ENCODE measurements at regions not wholly inside any gene's neighbourhood (a gene's known extent, or its start where the extent isn't known, plus 50 kb on each side); places are given as distances from the start of the nearest gene placed in this dataset.

- no peaks in the 10 kb centered on the region for H4K20me1 ChIP-seq (ENCODE audit: insufficient read depth)
- no peaks in the 10 kb centered on the region for H3K27me3 ChIP-seq (ENCODE audit: insufficient read depth, low read depth)
- no peaks in the 10 kb centered on the region for H3K4me1 ChIP-seq (ENCODE audit: low read depth, poor library complexity, severe bottlenecking)
- H3K27ac ChIP-seq, result no peak overlapping the region
- no peaks in the 10 kb centered on the region for H3K79me2 ChIP-seq (ENCODE audit: insufficient read depth, low read depth)
- no peak overlapping the region for H3K9ac ChIP-seq
- no peak overlapping the region for H2AFZ ChIP-seq (ENCODE audit: low read depth)
- H3K4me2 ChIP-seq, result no peak overlapping the region
- H3K4me3 ChIP-seq (IDR thresholded peaks at IDR 0.05; ENCODE audit: insufficient read depth, low read depth, low read length), result no peak overlapping the region
- no peaks in the 10 kb centered on the region for H3K36me3 ChIP-seq (ENCODE audit: insufficient read depth)
- TF ChIP-seq, protein P1, sequence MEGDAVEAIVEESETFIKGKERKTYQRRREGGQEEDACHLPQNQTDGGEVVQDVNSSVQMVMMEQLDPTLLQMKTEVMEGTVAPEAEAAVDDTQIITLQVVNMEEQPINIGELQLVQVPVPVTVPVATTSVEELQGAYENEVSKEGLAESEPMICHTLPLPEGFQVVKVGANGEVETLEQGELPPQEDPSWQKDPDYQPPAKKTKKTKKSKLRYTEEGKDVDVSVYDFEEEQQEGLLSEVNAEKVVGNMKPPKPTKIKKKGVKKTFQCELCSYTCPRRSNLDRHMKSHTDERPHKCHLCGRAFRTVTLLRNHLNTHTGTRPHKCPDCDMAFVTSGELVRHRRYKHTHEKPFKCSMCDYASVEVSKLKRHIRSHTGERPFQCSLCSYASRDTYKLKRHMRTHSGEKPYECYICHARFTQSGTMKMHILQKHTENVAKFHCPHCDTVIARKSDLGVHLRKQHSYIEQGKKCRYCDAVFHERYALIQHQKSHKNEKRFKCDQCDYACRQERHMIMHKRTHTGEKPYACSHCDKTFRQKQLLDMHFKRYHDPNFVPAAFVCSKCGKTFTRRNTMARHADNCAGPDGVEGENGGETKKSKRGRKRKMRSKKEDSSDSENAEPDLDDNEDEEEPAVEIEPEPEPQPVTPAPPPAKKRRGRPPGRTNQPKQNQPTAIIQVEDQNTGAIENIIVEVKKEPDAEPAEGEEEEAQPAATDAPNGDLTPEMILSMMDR (conservative IDR thresholded peaks at IDR 0.05; ENCODE audit: low read depth, low read length), result no peak
Observed at GRCh38 chr9:14403081-14403480, 89.1 kb upstream of the NFIB start.

DNA sequence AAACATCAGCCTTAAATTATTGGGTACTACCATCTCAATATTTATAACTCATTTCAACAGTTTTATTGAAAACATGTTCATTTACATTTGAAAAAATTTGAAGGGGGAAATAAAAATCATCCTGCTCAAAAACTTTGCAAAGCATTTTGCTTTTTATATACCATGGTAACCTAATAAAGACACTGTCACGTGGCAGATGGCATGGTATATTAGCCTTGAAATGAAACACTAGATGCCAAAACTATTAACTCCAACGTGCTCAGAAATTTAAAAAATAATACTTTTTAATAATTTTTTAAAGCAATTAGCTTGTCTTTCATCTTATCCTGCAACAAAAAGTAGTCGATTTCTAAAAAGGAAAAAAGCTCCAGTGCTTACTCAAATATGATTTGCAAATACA lies 88.6 kb upstream of the NFIB start:
- TF ChIP-seq, protein P1 (conservative IDR thresholded peaks at IDR 0.05; ENCODE audit: low read depth, low read length), result no peak
- Histone ChIP-seq H3K27me3 (ENCODE audit: insufficient read depth, low read depth) (no peaks in the 10 kb centered on the region), H3K4me2 (no peak overlapping the region), H3K4me3 (IDR thresholded peaks at IDR 0.05; ENCODE audit: insufficient read depth, low read depth, low read length) (no peak overlapping the region), H3K79me2 (ENCODE audit: insufficient read depth, low read depth) (no peaks in the 10 kb centered on the region), H3K9ac (no peak overlapping the region), H3K4me1 (ENCODE audit: low read depth, poor library complexity, severe bottlenecking) (no peaks in the 10 kb centered on the region), H4K20me1 (ENCODE audit: insufficient read depth) (no peaks in the 10 kb centered on the region), H3K36me3 (ENCODE audit: insufficient read depth) (no peaks in the 10 kb centered on the region), H2AFZ (ENCODE audit: low read depth) (no peak overlapping the region), H3K27ac (no peak overlapping the region)

- H3K4me2 ChIP-seq, result no peak overlapping the region
- no peak overlapping the region for H3K9ac ChIP-seq
- no peaks in the 10 kb centered on the region for H3K27me3 ChIP-seq (ENCODE audit: insufficient read depth, low read depth)
- H3K36me3 ChIP-seq (ENCODE audit: insufficient read depth), result no peaks in the 10 kb centered on the region
- TF ChIP-seq, protein P1 (conservative IDR thresholded peaks at IDR 0.05; ENCODE audit: low read depth, low read length), result no peak
- H3K79me2 ChIP-seq (ENCODE audit: insufficient read depth, low read depth), result no peaks in the 10 kb centered on the region
- no peak overlapping the region for H3K27ac ChIP-seq
- no peaks in the 10 kb centered on the region for H3K4me1 ChIP-seq (ENCODE audit: low read depth, poor library complexity, severe bottlenecking)
- H2AFZ ChIP-seq (ENCODE audit: low read depth), result no peak overlapping the region
- H3K4me3 ChIP-seq (IDR thresholded peaks at IDR 0.05; ENCODE audit: insufficient read depth, low read depth, low read length), result no peak overlapping the region
- H4K20me1 ChIP-seq (ENCODE audit: insufficient read depth), result no peaks in the 10 kb centered on the region
Observed at GRCh38 chr9:14401911-14402310, 88.0 kb upstream of the NFIB start.

DNA sequence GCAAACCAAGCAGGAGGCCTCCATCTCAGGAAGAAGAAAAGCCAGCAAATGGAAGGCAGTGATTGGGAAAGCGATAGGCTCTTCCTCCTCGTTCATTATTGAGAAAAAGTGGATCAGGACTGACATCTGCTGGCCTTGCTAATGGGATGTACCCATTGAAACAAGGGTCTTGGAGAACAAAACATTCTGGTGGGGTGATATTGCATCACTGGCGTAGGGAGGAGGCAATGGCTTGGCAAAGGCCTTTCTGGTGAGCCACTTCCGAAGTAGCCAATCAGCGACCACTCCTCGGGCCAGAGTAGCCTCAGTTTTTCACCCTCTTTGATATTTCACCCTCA lies 86.7 kb upstream of the NFIB start:
- Histone ChIP-seq H4K20me1 (ENCODE audit: insufficient read depth) (no peaks in the 10 kb centered on the region), H3K4me3 (IDR thresholded peaks at IDR 0.05; ENCODE audit: insufficient read depth, low read depth, low read length) (no peak overlapping the region), H3K36me3 (ENCODE audit: insufficient read depth) (no peaks in the 10 kb centered on the region), H2AFZ (ENCODE audit: low read depth) (no peak overlapping the region), H3K4me1 (ENCODE audit: low read depth, poor library complexity, severe bottlenecking) (no peaks in the 10 kb centered on the region), H3K27ac (no peak overlapping the region), H3K27me3 (ENCODE audit: insufficient read depth, low read depth) (no peaks in the 10 kb centered on the region), H3K4me2 (no peak overlapping the region), H3K9ac (no peak overlapping the region), H3K79me2 (ENCODE audit: insufficient read depth, low read depth) (no peaks in the 10 kb centered on the region)
- TF ChIP-seq, protein P1 (conservative IDR thresholded peaks at IDR 0.05; ENCODE audit: low read depth, low read length), result no peak
